HEK293 (cell line): ENCODE measurements at regions not wholly inside any gene's neighbourhood (a gene's known extent, or its start where the extent isn't known, plus 50 kb on each side); places are given as distances from the start of the nearest gene placed in this dataset.

ENCODE experiments used
- CTCF ChIP-seq: fragments of 450-650 bp; formaldehyde crosslinking; IDR thresholded peaks from 2 replicates; pipeline ENCODE4 v1.5.1; 2016; ENCODE audit warnings: missing biosample characterization, missing genetic modification characterization
- ELK4 ChIP-seq: IDR thresholded peaks from 2 replicates; pipeline ENCODE4 v1.6.1; 2011; ENCODE audit warnings: mild to moderate bottlenecking, low read depth, low read length, borderline replicate concordance
- YY1 ChIP-seq: fragments of 450-650 bp; formaldehyde crosslinking; IDR thresholded peaks from 2 replicates; pipeline ENCODE4 v1.5.1; 2018; ENCODE audit warnings: missing biosample characterization, missing genetic modification characterization
- ZBTB1 ChIP-seq: fragments of 450-650 bp; formaldehyde crosslinking; IDR thresholded peaks from 2 replicates; pipeline ENCODE4 v1.5.1; 2016; ENCODE audit warnings: missing biosample characterization, missing genetic modification characterization
- ZNF274 ChIP-seq, 2 experiments: fragments of 200-500 bp in 1 of 2; fragments of 450-650 bp in 1 of 2; sonication (Bioruptor generic) in 1 of 2; formaldehyde crosslinking in 1 of 2; IDR thresholded peaks; 2 replicates each; pipeline versions ENCODE4 v1.5.1 to v1.6.1; 2014 to 2016; ENCODE audit warnings: borderline replicate concordance in 1 of 2, inconsistent platforms in 1 of 2, low read length in 1 of 2, missing biosample characterization in 1 of 2, missing genetic modification characterization in 1 of 2
- ZNF449 ChIP-seq: fragments of 450-650 bp; formaldehyde crosslinking; IDR thresholded peaks from 2 replicates; pipeline ENCODE4 v1.5.1; 2017; ENCODE audit warnings: missing biosample characterization, mild to moderate bottlenecking, missing genetic modification characterization, moderate library complexity
- ZNF707 ChIP-seq: fragments of 450-650 bp; formaldehyde crosslinking; IDR thresholded peaks from 2 replicates; pipeline ENCODE4 v1.5.1; 2016; ENCODE audit warnings: missing biosample characterization, missing genetic modification characterization
- TF ChIP-seq, protein P1 (sequence below): fragments of 450-650 bp; formaldehyde crosslinking; IDR thresholded peaks from 2 replicates; pipeline ENCODE4 v1.5.1; 2016; ENCODE audit warnings: missing biosample characterization, missing genetic modification characterization

DNA sequence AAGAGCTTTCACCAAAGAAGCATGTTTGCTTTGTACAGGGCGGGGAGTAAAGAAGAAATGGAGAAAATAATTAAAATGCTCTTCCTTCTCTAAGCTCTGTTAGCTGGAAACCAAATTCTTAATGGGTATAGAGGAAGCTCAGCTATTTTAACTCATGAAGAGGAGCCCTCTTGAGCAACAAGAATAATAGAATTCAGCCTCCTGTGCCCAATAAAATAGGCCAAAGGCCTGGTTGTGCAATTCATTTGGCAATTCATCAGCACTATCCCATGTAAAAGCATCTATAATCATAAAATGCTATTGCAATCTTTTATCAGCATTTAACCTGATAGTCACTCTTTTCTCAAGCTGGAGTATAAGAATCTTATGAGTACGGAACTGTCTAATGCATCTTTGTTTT, 133.6 kb upstream of the CDH6 start:
- TF ChIP-seq CTCF (tag by site-specific recombination) (no peak), ELK4 (no peak), ZNF707 (no peak), YY1 (tag by site-specific recombination) (no peak), ZNF274 (IDR thresholded peaks at IDR 0.05; ENCODE audit: low read length) (no peak), ZNF274 (tag by site-specific recombination; IDR thresholded peaks at IDR 0.05; ENCODE audit: borderline replicate concordance) (no peak), ZBTB1 (no peak), ZNF449 (no peak)
- TF ChIP-seq, protein P1, sequence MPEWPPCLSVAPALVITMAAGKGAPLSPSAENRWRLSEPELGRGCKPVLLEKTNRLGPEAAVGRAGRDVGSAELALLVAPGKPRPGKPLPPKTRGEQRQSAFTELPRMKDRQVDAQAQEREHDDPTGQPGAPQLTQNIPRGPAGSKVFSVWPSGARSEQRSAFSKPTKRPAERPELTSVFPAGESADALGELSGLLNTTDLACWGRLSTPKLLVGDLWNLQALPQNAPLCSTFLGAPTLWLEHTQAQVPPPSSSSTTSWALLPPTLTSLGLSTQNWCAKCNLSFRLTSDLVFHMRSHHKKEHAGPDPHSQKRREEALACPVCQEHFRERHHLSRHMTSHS (tag by site-specific recombination), result no peak
